GM18508 (cell line): ENCODE measurements at regions not wholly inside any gene's neighbourhood (a gene's known extent, or its start where the extent isn't known, plus 50 kb on each side); places are given as distances from the start of the nearest gene placed in this dataset.
"Not testable (repeated sequence)": the region's sequence is repeated elsewhere in the genome, so short reads cannot be mapped to it uniquely, and the experiment has no call there.

Source experiments
- ATAC-seq: cut with Tn5 transposase; IDR thresholded peaks from one replicate; pipeline ENCODE4 v1.9.1; 2021; ENCODE audit warnings: moderate number of reproducible peaks; ENCODE audit not compliant: insufficient read depth, unreplicated experiment

DNA sequence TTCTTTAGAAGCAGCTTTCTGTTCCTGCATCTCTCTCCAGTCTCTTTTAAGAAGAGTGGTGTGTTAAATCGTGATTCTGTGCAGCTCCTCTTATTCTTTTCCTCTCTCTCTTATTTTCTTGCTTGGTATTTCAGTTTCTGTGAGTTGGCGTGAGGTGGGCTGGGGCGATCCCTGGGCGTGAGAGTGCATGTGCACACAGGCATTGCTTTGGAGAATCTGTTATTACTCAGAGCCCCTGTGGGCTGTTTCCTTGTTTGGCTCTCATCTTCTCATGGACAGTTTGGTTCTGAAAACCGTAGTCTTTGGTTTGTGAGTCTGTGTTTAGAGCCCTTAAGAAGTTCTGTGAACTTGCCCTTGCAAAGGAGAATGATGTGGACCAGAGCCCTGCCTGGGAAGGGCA, 97.2 kb upstream of the CLNK start:
- no peak for ATAC-seq

DNA sequence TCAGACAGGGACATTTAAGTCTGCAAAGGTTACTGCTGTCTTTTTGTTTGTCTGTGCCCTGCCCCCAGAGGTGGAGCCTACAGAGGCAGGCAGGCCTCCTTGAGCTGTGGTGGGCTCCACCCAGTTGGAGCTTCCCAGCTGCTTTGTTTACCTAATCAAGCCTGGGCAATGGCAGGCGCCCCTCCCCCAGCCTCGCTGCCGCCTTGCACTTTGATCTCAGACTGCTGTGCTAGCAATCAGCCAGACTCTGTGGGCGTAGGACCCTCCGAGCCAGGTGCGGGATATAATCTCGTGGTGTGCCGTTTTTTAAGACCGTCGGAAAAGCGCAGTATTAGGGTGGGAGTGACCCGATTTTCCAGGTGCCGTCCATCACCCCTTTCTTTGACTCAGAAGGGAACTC, 96.2 kb upstream of the CLNK start:
- ATAC-seq: not testable (repeated sequence)

DNA sequence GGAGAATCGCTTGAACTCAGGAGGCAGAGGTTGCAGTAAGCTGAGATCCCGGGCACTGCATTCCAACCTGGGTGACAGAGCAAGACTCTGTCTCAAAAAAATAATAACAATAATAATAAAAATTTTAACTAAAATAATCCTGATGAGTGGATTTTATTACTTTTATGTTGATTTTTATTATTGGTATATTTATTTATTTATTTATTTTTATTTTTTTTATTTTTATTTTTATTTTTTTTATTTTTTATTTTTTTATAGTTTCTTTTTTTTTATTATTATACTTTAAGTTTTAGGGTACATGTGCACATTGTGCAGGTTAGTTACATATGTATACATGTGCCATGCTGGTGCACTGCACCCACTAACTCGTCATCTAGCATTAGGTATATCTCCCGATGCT, 90.6 kb upstream of the CLNK start:
- ATAC-seq: not testable (repeated sequence)

DNA sequence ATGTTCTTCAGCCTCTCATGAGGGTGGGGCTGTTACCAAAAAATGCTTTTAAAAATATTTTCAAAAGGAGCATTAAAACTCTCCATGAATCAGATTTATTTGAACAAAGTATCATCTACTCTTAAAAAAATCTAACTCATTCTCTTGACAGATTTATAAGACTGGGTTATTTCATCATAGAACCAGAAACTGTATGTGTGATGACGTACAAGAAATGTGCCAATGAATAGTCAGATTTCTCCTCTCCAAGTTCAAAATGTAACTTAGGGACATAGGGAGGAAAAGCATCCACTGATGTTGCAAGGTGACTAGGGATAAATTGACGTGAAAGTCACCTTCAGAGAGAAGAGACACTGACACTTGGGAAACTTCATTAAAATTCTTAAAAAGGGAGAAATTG, 89.1 kb upstream of the CLNK start:
- ATAC-seq: no peak

DNA sequence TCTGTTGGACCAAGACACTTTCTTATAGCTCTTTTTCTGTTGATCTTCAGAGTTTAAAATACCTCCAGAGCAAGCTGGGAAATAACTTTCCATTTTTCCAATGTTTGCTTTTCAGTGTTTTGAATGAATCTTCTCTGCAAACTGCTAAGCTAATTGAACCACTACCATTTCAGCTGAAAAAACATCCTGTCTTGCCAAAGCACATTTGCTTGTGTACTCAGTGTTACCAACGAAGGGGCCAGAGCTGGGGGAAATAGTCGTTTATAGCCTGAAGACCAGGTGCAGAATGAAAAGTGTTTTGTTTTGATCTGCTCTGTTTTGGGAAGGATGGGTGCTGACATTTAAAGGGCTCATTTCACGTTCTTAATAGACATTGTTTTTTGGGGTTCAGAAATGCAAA, 88.4 kb upstream of the CLNK start:
- no peak for ATAC-seq

- no peak for ATAC-seq
Measured at GRCh38 chr4:10765386-10765785, 80.8 kb upstream of the CLNK start.

- no peak for ATAC-seq
Measured at GRCh38 chr4:10762561-10762960, 78.0 kb upstream of the CLNK start.

DNA sequence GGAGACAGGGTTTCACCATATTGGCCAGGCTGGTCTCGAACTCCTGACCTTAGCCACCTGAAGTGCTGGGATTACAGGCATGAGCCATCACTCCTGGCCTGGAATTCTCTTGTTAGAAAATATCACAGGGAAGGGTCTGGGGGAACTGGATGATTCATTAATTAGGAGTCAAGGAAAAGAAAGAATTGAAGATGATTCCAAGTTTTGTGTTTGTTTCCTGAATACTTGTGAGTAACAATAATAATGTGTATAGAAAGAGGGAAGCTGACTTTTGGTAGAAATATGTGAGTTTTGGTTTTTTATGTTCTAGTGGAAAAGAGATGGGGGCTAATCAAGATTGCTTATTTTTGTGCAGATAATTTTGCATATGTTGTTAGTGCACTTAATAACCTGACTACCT, 77.3 kb upstream of the CLNK start:
- no peak for ATAC-seq

- ATAC-seq: no peak
Measured at GRCh38 chr4:10760086-10760485, 75.5 kb upstream of the CLNK start.

- no peak for ATAC-seq
Measured at GRCh38 chr4:10758906-10759305, 74.3 kb upstream of the CLNK start.

DNA sequence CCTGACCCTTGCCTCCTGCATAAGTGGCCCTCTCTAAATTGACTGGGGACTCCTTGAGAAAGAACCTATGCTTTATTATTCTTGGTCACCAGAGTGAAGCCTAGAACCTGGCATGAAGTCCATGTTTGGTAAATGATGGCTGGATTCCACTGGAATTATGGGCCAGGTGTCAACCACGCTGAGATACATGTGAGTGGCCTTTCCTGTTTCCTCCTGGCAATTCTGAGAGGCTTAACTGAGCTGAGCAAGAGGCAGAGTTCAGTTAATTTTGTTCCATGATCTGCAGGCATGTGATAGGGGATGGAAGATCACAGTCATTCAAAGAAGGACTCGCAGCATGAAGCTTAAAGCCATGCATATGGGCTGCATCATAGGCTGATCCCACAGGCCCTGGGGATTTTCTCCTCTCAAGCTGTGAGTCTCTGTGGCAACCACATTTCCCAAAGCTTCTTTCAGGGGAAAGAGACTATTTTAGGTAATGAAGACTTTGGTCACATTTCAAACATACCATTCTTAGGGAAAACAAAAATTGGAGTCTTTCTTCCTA, 69.4 kb upstream of the CLNK start:
- no peak for ATAC-seq

- ATAC-seq: no peak
Measured at GRCh38 chr4:10753336-10753735, 68.8 kb upstream of the CLNK start.

- ATAC-seq: no peak
Measured at GRCh38 chr4:10750714-10751113, 66.1 kb upstream of the CLNK start.

GRCh38 chr4:10747186-10747585, 62.6 kb upstream of the CLNK start:
- ATAC-seq: no peak

GRCh38 chr4:10746371-10747171, 62.0 kb upstream of the CLNK start:
- no peak for ATAC-seq

- peak; percentile 45 for ATAC-seq
Measured at GRCh38 chr4:10743357-10743756, 58.8 kb upstream of the CLNK start.

GRCh38 chr4:10741961-10742699, 57.6 kb upstream of the CLNK start:
- peak; percentile 35 for ATAC-seq

DNA sequence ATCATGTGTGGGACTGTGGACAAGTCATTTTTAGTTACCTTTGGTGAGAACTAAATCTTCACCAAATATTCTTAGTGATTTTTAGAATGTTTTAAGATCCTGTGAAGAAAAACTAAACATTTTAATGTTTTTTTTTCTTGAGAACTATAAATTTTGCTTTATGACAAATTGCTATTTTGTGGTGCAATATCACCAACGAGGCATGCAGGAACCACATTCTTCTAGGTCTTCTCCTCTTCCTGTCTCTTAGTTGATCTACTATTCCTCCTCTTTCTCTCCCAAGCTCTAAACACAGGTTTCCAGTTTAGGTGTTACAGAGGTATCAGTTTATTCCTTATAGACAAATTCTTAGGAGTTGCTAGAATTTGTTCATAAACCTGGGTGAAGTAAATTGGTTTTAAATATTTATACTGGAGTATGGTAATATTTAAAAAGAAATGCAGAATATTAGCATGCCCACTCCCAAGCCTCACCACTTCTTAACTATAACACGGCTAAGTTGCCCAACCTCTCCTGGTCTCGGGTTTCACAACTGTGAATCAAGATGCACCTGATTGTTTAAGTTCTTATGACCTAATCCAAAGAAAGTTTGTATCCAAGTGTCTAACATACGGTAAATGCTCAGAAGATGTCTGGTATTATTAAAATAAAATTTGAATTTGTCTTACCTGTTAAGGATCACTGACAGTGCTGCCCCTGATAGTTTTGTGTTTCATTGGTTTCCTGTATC, 56.5 kb upstream of the CLNK start:
- no peak for ATAC-seq

- no peak for ATAC-seq
Measured at GRCh38 chr4:10740251-10740650, 55.7 kb upstream of the CLNK start.

GRCh38 chr4:10738826-10739489, 54.4 kb upstream of the CLNK start:
- no peak for ATAC-seq
